ENCODE measurements at regions not wholly inside any gene's neighbourhood (a gene's known extent, or its start where the extent isn't known, plus 50 kb on each side); places are given as distances from the start of the nearest gene placed in this dataset.

DNA sequence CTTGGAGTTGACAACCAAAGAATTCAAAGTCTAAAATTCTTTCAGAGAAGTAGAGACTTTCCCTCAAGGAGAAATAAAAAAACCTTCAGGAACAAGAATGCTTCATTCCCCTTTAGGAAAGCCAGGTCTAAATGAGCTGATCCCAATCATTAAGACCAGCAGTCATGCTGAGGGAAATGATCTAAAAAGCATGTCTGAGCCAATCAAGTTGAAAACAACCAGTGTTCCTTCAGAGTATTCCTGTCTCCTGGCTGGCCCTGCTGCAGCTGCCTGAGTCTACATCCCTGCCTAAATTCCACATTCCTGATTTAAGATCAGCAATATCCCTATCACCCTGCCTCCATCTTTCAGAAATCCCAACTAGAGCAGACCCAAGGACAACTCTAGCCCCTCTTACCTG, 244.5 kb downstream of the PLK2 start:
- TF ChIP-seq, protein P1, sequence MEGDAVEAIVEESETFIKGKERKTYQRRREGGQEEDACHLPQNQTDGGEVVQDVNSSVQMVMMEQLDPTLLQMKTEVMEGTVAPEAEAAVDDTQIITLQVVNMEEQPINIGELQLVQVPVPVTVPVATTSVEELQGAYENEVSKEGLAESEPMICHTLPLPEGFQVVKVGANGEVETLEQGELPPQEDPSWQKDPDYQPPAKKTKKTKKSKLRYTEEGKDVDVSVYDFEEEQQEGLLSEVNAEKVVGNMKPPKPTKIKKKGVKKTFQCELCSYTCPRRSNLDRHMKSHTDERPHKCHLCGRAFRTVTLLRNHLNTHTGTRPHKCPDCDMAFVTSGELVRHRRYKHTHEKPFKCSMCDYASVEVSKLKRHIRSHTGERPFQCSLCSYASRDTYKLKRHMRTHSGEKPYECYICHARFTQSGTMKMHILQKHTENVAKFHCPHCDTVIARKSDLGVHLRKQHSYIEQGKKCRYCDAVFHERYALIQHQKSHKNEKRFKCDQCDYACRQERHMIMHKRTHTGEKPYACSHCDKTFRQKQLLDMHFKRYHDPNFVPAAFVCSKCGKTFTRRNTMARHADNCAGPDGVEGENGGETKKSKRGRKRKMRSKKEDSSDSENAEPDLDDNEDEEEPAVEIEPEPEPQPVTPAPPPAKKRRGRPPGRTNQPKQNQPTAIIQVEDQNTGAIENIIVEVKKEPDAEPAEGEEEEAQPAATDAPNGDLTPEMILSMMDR (IDR thresholded peaks at IDR 0.05; ENCODE audit: low read length): no peak
- TF ChIP-seq EZH2 (optimal IDR thresholded peaks at IDR 0.05; ENCODE audit: low read depth, low read length): no peak

Data from MM.1S (cell line).